ENCODE measurements at regions not wholly inside any gene's neighbourhood (a gene's known extent, or its start where the extent isn't known, plus 50 kb on each side); places are given as distances from the start of the nearest gene placed in this dataset.
A peak's percentile ranks its signal among the peaks of the same experiment; 100 is the strongest.
"Not testable (repeated sequence)": the region's sequence is repeated elsewhere in the genome, so short reads cannot be mapped to it uniquely, and the experiment has no call there.

GRCh38 chr6:137969874-137970273 lies 102.8 kb downstream of the TNFAIP3 start:
- DNase-seq, result no peak

GRCh38 chr6:137970368-137970767 lies 103.3 kb downstream of the TNFAIP3 start:
- DNase-seq, result no peak

- no peak for DNase-seq
Measured at GRCh38 chr6:137973201-137973600, 106.1 kb downstream of the TNFAIP3 start.

GRCh38 chr6:137975188-137975940 lies 108.3 kb downstream of the TNFAIP3 start:
- DNase-seq, result no peak

- DNase-seq, result no peak
Measured at GRCh38 chr6:137976430-137976829, 109.4 kb downstream of the TNFAIP3 start.

- no peak for DNase-seq
Measured at GRCh38 chr6:137977206-137977605, 110.1 kb downstream of the TNFAIP3 start.

GRCh38 chr6:137977814-137978213 lies 110.8 kb downstream of the TNFAIP3 start:
- no peak for DNase-seq

- no peak for DNase-seq
Measured at GRCh38 chr6:137978252-137978896, 111.3 kb downstream of the TNFAIP3 start.

GRCh38 chr6:137979263-137979662 lies 112.2 kb downstream of the TNFAIP3 start:
- not testable (repeated sequence) for DNase-seq

GRCh38 chr6:137980777-137981176 lies 113.7 kb downstream of the TNFAIP3 start:
- DNase-seq, result no peak

- DNase-seq, result no peak
Measured at GRCh38 chr6:137981758-137982157, 114.7 kb downstream of the TNFAIP3 start.

- DNase-seq, result no peak
Measured at GRCh38 chr6:137982418-137983189, 115.5 kb downstream of the TNFAIP3 start.

GRCh38 chr6:137983269-137983668 lies 116.2 kb downstream of the TNFAIP3 start:
- no peak for DNase-seq

- DNase-seq, result no peak
Measured at GRCh38 chr6:137989664-137990063, 117.6 kb downstream of the PERP start.

- no peak for DNase-seq
Measured at GRCh38 chr6:137995371-137995770, 111.8 kb downstream of the PERP start.

GRCh38 chr6:137998461-137999019 lies 108.7 kb downstream of the PERP start:
- no peak for DNase-seq

- no peak for DNase-seq
Measured at GRCh38 chr6:137999815-138000214, 107.4 kb downstream of the PERP start.

- no peak for DNase-seq
Measured at GRCh38 chr6:138000941-138001340, 106.3 kb downstream of the PERP start.

- DNase-seq, result peak in 8 of 14 donors; percentile 1 to 56 (median 20)
Measured at GRCh38 chr6:138001750-138002349, 105.4 kb downstream of the PERP start.

GRCh38 chr6:138004430-138005287 lies 102.6 kb downstream of the PERP start:
- DNase-seq, result peak in 1 of 14 donors; percentile 0

- no peak for DNase-seq
Measured at GRCh38 chr6:138005846-138006245, 101.4 kb downstream of the PERP start.
